Suppressor macrophage treated with lipopolysaccharide for 1 hour (primary cell): ENCODE measurements at regions not wholly inside any gene's neighbourhood (a gene's known extent, or its start where the extent isn't known, plus 50 kb on each side); places are given as distances from the start of the nearest gene placed in this dataset.
"Not testable (repeated sequence)": the region's sequence is repeated elsewhere in the genome, so short reads cannot be mapped to it uniquely, and the experiment has no call there.

Experiments used
- DNase-seq, 3 donors: peaks; one replicate each; pipeline ENCODE4 v3.0.0-alpha.2; 2020 to 2022

GRCh38 chr3:18234717-18235335, 190.3 kb downstream of the SATB1 start:
- DNase-seq = no peak

GRCh38 chr3:18233987-18234716, 191.0 kb downstream of the SATB1 start:
- no peak for DNase-seq

GRCh38 chr3:18232317-18232716, 192.8 kb downstream of the SATB1 start:
- DNase-seq = no peak

GRCh38 chr3:18228060-18228459, 197.1 kb downstream of the SATB1 start:
- DNase-seq = no peak

GRCh38 chr3:18225709-18226108, 199.4 kb downstream of the SATB1 start:
- DNase-seq = peak in 2 of 3 donors; percentile 10 to 22

- no peak for DNase-seq
Observed at GRCh38 chr3:18224426-18224825, 200.7 kb downstream of the SATB1 start.

- no peak for DNase-seq
Observed at GRCh38 chr3:18223974-18224373, 201.2 kb downstream of the SATB1 start.

GRCh38 chr3:18223571-18223970, 201.6 kb downstream of the SATB1 start:
- DNase-seq = peak; percentile 32 to 40 (median 36)

GRCh38 chr3:18222686-18223085, 202.5 kb downstream of the SATB1 start:
- no peak for DNase-seq

- peak in 2 of 3 donors; percentile 8 to 19 for DNase-seq
Observed at GRCh38 chr3:18217507-18218174, 207.5 kb downstream of the SATB1 start.

- DNase-seq = no peak
Observed at GRCh38 chr3:18216996-18217395, 208.1 kb downstream of the SATB1 start.

- DNase-seq = no peak
Observed at GRCh38 chr3:18215639-18216038, 209.5 kb downstream of the SATB1 start.

GRCh38 chr3:18211116-18211515, 214.0 kb downstream of the SATB1 start:
- no peak for DNase-seq

- DNase-seq = peak; percentile 34 to 48 (median 47)
Observed at GRCh38 chr3:18208856-18209255, 216.3 kb downstream of the SATB1 start.

GRCh38 chr3:18208091-18208490, 217.0 kb downstream of the SATB1 start:
- DNase-seq = no peak

- no peak for DNase-seq
Observed at GRCh38 chr3:18207226-18207625, 217.9 kb downstream of the SATB1 start.

- not testable (repeated sequence) for DNase-seq
Observed at GRCh38 chr3:18205701-18206100, 219.4 kb downstream of the SATB1 start.

GRCh38 chr3:18201315-18201714, 223.8 kb downstream of the SATB1 start:
- no peak for DNase-seq

- no peak for DNase-seq
Observed at GRCh38 chr3:18199757-18200156, 225.4 kb downstream of the SATB1 start.

- no peak for DNase-seq
Observed at GRCh38 chr3:18195836-18196235, 229.3 kb downstream of the SATB1 start.

GRCh38 chr3:18194431-18194830, 230.7 kb downstream of the SATB1 start:
- DNase-seq = peak in 2 of 3 donors; percentile 4 to 5

- DNase-seq = no peak
Observed at GRCh38 chr3:18190646-18191045, 234.5 kb downstream of the SATB1 start.

GRCh38 chr3:18189282-18190050, 235.7 kb downstream of the SATB1 start:
- no peak for DNase-seq
